ENCODE measurements at regions not wholly inside any gene's neighbourhood (a gene's known extent, or its start where the extent isn't known, plus 50 kb on each side); places are given as distances from the start of the nearest gene placed in this dataset.
"Not testable (repeated sequence)": the region's sequence is repeated elsewhere in the genome, so short reads cannot be mapped to it uniquely, and the experiment has no call there.

DNA sequence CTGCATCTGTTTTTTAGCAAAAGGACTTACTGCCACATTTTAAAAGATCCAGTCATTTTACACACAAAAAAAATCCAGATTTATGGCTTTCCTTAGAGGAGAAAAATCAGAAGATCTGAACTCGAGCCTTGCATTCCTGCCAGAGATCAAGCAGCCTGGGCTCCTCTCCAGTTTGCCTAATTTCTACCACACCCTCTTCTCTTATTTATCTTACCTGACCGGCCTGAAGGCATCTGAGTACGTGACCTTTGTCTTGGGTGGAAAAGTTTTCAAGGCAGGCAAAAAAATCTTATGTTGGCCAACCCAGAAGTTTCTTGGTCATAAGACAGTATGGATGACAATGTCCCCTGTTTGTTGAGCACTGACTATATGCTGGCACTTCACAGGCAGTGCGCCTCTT lies 60.3 kb downstream of the CHRD start:
- DNase-seq, result no peak

DNA sequence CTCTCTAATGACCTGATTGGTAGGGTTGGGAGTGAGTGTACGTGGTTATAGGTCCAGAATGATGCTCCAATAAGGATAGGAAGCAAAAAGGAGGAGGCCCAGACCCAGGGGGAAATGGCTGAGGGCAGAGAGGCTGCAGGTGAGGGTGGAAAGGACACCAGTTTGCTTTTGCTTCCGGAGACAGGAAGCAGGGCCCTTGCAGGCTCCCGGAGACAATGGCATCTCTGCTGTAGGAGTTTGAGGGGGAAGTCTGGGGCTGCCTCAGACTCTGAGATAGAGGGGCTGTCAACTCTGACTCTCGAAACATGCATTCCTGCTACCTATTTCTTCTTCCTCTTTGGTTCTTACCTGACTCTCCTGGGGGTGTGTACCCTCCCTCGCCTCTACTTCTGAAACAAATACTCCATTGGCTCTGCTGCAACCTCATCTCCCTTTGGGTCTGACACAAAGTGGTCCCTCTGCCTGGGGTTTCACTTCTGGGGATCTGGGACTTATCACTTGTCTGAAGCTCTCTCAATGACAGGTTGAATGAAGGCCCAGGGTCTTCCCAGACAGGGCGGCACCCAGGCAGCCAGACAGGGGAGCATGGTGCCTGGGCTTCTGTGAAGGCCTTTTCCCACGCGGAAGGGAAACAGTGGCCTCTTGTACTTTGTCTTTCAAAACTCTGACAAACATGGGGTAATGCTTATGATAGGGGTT lies 61.5 kb downstream of the CHRD start:
- DNase-seq, result no peak

- no peak for DNase-seq
These were observed 63.5 kb downstream of the CHRD start for GRCh38 chr3:184443364-184443763.

GRCh38 chr3:184443831-184444230 lies 64.0 kb downstream of the CHRD start:
- no peak for DNase-seq

GRCh38 chr3:184448321-184449160 lies 68.7 kb downstream of the CHRD start:
- no peak for DNase-seq

DNA sequence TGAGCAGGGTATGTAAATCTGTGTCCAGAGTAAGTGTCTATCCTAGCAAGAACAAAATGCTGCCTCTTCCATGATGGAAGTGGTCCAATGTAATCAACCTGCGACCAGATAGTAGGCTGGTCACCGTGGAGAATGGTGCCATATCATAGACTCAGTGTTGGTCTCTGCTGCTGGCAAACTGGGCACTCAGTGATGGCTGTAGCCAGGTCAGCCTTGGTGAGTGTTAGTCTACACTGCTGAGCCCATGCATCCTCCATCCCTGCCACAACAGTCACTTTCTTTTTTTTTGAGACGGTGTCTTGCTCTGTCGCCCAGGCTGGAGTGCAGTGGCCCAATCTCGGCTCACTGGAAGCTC lies 69.3 kb downstream of the CHRD start:
- DNase-seq, result no peak

DNA sequence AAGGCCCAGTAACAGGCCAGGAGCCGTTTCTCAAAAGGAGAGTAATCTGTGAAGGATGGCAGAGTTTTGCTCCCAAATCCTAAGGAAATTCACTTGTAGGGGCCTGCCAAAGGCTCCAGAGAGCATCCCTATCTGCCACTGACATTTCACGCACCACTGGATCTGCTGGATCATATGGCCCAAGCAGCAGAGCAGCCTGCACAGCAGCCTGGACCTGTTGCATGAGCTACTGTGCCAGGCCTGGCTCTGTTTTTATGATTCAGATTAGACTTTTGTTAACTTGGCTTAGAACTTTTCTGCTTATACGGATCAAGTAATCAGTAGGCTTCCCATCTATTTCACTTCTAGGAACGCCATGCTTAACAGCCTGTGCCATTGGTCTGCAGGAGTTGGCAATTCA lies 70.7 kb downstream of the CHRD start:
- no peak for DNase-seq

DNA sequence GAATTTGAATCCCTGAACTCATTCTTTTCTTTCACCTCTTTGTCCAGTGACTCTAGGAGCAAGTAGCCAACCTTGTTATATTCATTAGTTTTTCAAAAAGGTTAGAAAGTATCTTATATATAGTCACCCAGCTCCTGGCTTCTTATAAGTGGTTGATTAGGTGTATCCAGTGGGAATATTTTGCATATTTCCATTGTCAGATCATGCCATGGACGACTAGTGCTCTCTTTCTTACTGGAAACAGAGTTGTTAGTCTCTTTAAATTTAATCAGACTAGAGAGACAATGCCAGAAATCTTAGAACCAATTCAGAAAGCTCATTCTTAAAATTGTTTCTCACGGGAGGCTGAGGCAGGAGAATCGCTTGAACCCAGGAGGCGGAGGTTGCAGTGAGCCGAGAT lies 73.4 kb downstream of the CHRD start:
- no peak for DNase-seq

DNA sequence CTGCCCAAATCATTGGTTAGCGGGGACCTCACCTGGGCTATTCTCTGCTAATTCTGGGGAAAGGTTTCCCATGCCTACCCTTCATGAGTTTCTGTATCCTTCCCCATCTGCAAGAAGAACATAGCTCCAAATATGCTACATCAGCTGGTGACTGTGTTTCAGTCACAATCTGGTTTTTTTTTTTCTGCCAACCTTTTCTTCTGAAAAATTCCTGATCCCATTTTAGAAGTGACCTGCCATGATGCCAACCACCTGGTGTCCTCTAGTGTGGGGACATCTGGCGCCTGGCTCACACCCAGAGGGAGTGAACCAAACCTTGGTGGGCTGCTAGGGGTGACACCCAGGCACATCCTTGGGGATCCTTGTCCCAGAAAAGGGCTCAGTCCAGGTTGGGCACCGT lies 76.1 kb downstream of the CHRD start:
- no peak for DNase-seq

GRCh38 chr3:184456476-184456875 lies 76.6 kb downstream of the CHRD start:
- no peak for DNase-seq

DNA sequence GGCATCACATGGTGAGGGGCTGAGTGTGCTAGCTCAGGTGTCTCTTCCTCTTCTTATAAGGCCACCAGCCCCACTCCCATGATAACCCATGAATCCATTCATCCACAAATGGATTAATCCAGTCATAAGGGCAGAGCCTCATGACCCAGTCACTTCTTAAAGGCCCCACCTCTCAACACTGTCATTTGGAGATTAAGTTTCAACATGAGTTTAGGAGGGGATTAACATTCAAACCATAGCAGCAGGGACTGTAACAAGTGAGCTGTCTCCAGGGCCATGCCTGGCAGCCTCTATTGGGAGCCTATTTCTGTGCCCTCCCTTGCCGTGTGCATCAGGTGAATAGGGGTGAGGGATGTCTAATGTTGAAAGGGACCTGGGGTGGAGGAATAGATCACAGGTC lies 77.5 kb downstream of the CHRD start:
- DNase-seq, result no peak

DNA sequence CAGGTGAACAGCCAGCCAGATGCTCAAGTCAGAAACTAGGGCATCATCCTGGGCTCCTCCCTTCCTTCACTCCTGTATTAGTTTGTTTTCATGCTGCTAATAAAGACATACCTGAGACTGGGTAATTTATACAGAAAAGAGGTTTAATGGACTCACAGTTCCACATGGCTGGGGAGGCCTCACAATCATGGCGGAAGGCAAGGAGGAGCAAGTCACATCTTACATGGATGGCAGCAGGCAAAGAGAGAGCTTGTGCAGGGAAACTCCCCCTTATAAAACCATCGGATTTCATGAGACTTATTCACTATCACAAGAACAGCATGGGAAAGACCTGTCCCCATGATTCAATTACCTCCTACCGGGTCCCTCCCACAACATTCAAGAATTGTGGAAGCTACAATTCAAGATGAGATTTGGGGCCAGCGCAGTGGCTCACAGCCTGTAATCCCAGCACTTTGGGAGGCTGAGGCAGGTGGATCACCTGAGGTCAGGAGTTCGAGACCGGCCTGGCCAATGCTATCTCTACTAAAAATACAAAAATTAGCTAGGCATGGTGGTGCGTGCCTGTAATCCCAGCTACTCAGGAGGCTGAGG lies 78.0 kb downstream of the CHRD start:
- DNase-seq, result not testable (repeated sequence)

DNA sequence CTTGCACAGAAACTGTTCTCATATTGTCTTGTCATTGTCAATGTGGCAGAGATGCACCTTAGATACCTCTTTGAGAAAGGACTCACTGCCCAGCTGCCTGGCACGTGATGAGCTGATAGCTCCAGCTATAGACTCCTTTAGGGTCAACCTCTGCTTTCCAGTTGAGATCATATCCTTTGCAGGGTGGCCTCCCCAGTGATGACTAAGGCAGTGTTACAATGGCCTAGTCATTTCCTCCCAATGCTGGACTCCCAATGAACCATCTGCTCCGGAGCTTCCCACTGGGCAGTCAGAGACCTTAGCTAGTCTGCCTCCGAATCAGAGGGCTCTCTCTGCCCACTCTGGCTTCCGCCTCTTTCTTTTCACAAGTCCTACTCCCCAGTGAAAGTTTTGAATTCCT lies 79.5 kb downstream of the CHRD start:
- no peak for DNase-seq

- DNase-seq, result no peak
These were observed 80.4 kb downstream of the CHRD start for GRCh38 chr3:184460276-184460675.

GRCh38 chr3:184461219-184461618 lies 81.4 kb downstream of the CHRD start:
- DNase-seq, result no peak

- no peak for DNase-seq
These were observed 86.1 kb downstream of the CHRD start for GRCh38 chr3:184465883-184466412.

GRCh38 chr3:184466413-184466960 lies 86.6 kb downstream of the CHRD start:
- peak; percentile 46 for DNase-seq

GRCh38 chr3:184467171-184467570 lies 87.3 kb downstream of the CHRD start:
- DNase-seq, result no peak

DNA sequence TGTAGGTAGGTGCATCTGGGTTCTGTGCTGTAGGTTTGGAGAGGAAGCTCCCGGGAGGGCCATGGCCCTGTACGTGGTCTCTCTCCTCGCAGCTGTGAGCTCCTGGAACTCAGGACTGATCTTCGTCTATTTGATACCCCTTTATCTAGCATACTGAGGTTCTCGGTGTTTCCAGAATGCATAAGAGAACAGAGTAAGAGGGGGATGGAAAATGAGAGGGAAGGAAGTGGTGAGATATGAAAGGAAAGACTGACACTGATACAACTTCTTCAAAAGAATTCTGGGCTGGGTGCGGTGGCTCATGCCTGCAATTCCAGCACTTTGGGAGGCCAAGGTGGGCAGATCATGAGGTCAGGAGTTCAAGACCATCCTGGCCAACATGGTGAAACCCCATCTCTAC lies 90.7 kb downstream of the CHRD start:
- no peak for DNase-seq

DNA sequence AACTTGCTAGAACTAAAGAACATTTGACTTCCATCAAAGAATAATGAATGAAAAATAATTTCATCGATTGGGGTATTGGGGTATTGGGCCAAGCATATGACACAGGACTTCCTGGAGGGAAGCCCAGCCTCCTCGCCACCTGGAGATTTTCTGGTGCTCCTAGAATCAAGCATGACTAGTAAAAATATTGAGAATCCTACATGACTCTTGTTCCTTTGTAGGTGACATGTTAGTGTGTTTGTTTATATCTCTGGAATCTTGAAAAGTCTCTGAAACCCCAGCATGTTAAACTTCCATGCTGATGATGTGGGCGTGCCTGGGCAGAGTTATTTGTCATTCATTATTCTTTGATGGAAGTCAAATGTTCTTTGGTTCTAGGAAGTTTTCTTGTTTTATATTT lies 90.1 kb upstream of the EPHB3 start:
- DNase-seq, result no peak

DNA sequence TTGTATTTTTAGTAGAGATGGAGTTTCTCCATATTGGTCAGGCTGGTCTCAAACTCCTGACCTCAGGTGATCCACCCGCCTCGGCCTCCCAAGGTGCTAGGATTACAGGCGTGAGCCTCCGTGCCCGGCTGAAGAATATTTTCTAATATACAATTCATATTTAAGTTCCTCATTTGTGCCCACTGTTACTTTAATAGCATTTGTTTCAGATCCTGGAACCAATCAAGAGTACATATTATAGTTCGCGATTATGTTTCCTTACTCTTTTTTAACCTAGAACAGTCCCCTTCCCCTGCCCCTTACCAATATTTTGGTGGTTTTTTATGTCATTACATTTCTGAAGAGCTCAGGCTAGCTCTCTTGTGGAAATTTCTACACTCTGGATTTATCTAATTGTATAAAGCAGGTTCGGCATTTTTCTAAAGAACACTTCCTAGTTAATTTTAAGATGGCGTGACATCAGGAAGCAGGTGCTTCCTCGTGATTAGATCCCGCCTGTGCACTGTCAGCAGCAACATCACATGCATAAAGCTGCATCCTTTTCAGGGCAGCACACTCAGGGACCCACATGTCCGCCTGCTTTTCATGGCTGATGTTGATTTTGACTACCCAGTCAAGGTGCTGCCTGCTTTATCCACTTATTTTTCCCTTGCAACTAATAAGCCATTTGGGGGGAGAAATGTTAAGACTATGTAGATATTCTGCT lies 88.7 kb upstream of the EPHB3 start:
- DNase-seq, result no peak

DNA sequence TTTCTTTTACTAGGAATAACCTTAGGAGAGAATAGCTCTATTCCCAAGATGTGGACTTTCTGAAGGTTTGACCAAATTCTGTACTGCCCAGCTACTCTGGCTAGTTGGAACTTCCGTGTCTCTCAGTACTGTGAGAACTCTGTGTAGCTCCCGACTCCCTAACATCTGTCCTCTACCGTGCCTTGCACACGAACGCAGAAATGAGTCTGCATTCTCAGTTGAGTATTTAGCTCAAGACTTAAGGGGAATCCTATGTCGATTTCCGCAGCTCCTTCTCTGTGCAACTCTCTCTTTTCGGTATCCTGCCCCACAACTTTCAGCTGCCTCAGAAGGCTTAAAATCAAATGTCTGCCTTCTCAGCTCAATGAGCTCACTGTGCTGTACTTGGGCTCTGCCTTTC lies 86.7 kb upstream of the EPHB3 start:
- no peak for DNase-seq

DNA sequence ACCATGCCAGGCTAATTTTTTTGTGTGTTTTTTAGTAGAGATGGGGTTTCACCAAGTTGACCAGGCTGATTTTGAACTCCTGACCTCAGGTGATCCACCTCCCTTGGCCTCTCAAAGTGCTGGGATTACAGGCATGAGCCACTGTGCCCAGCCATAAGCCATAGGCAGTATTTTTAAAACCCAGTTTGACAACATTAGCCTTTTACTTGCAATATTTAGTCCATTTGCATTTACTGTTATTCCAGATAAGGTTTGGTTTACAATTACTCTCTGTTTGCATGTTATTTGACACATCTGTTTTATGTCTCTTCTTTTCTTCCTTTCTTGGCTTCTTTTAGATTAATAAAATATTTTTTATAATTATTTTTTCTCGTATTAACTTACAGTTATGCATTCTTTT lies 83.6 kb upstream of the EPHB3 start:
- no peak for DNase-seq

Measured in NCI-H69 (cell line).